Mucosa of descending colon (tissue), 3 donors: ENCODE measurements at regions not wholly inside any gene's neighbourhood (a gene's known extent, or its start where the extent isn't known, plus 50 kb on each side); places are given as distances from the start of the nearest gene placed in this dataset.

ENCODE experiments used
- ATAC-seq: fragments of 200-7000 bp; cut with Tn5 transposase; one replicate; pipeline ENCODE4 v1.9.1; 2020; ENCODE audit warnings: mild to moderate bottlenecking, moderate library complexity
- DNase-seq, 3 donors: peaks; one replicate each; pipeline ENCODE4 v3.0.0-alpha.2; 2020
- H3K36me3 ChIP-seq: fragments of 200-600 bp; one replicate; pipeline ENCODE4 v1.8.0; 2021; ENCODE audit warnings: low read depth, mild to moderate bottlenecking
- H3K4me1 ChIP-seq: fragments of 200-600 bp; one replicate; pipeline ENCODE4 v1.8.0; 2021; ENCODE audit warnings: low read depth, mild to moderate bottlenecking
- H3K4me3 ChIP-seq: fragments of 200-600 bp; one replicate; pipeline ENCODE4 v1.8.0; 2021; ENCODE audit warnings: mild to moderate bottlenecking
- H3K9me3 ChIP-seq: fragments of 200-600 bp; one replicate; pipeline ENCODE4 v1.8.0; 2021; ENCODE audit warnings: mild to moderate bottlenecking
- CTCF ChIP-seq: fragments of 200-600 bp; IDR thresholded peaks from one replicate; pipeline ENCODE4 v1.8.0; 2022; ENCODE audit warnings: antibody characterized with exemption, mild to moderate bottlenecking
- intact Hi-C, 2 donors: fragments of 100-400 bp; cut with DNase I in 1 of 2; cut with micrococcal nuclease in 1 of 2; formaldehyde crosslinking; loops; one replicate each; pipeline versions ENCODE4 v1.11.0 to v1.11.1; 2022; cut with DNase I, micrococcal nuclease
- donor health status: DM: no; HTN: no; CAD: no; lungs with moderate emphysema.
- donor health status: DM: no; HTN: no; CAD: no.
- donor health status: DM: no; HTN: yes; CAD: no.

- no peak for ATAC-seq
- H3K4me1 ChIP-seq: peaks cover 9% of the 10 kb centered on the region
- intact Hi-C loops: no loop called here
- no peak overlapping the region for H3K4me3 ChIP-seq
- H3K36me3 ChIP-seq: no peaks in the 10 kb centered on the region
- no peak for DNase-seq
- no peaks in the 10 kb centered on the region for H3K9me3 ChIP-seq
- TF ChIP-seq CTCF: no peak
Measured at GRCh38 chr1:201724039-201724765, 104.8 kb upstream of the IPO9 start.

GRCh38 chr1:201724766-201725118, 104.2 kb upstream of the IPO9 start:
- Histone ChIP-seq H3K4me1 (peaks cover 8% of the 10 kb centered on the region), H3K9me3 (no peaks in the 10 kb centered on the region), H3K4me3 (no peak overlapping the region), H3K36me3 (no peaks in the 10 kb centered on the region)
- ATAC-seq (peak; percentile 16), DNase-seq (no peak)
- no peak for TF ChIP-seq CTCF
- intact Hi-C loops: no loop called here

GRCh38 chr1:201726700-201727099, 102.3 kb upstream of the IPO9 start:
- Histone ChIP-seq H3K4me3 (no peak overlapping the region), H3K9me3 (no peaks in the 10 kb centered on the region), H3K4me1 (no peaks in the 10 kb centered on the region), H3K36me3 (no peaks in the 10 kb centered on the region)
- intact Hi-C loops: no loop called here
- DNase-seq (no peak), ATAC-seq (no peak)
- no peak for TF ChIP-seq CTCF

GRCh38 chr1:201728731-201729130, 100.2 kb upstream of the IPO9 start:
- H3K4me1 ChIP-seq: no peaks in the 10 kb centered on the region
- no peaks in the 10 kb centered on the region for H3K9me3 ChIP-seq
- DNase-seq: no peak
- intact Hi-C loops: no loop called here
- ATAC-seq: no peak
- no peak for TF ChIP-seq CTCF
- no peaks in the 10 kb centered on the region for H3K36me3 ChIP-seq
- H3K4me3 ChIP-seq: no peak overlapping the region

GRCh38 chr1:201729973-201730608, 98.9 kb upstream of the IPO9 start:
- intact Hi-C loops: no loop called here
- no peaks in the 10 kb centered on the region for H3K4me1 ChIP-seq
- no peak for TF ChIP-seq CTCF
- no peak for ATAC-seq
- no peaks in the 10 kb centered on the region for H3K9me3 ChIP-seq
- H3K36me3 ChIP-seq: no peaks in the 10 kb centered on the region
- no peak overlapping the region for H3K4me3 ChIP-seq
- DNase-seq: no peak
